A673 (cell line): ENCODE measurements at regions not wholly inside any gene's neighbourhood (a gene's known extent, or its start where the extent isn't known, plus 50 kb on each side); places are given as distances from the start of the nearest gene placed in this dataset.

Experiments used
- EZH2 ChIP-seq: fragments of 200-600 bp; sonication (generic); IDR thresholded peaks from 2 replicates; pipeline ENCODE4 v1.6.1; 2017; ENCODE audit warnings: borderline replicate concordance, low read depth, mild to moderate bottlenecking, mixed read lengths, antibody characterized with exemption, low read length; ENCODE audit not compliant: poor library complexity, severe bottlenecking
- TF ChIP-seq, protein P1 (sequence below): fragments of 300-800, 200-600 bp; sonication (generic); conservative IDR thresholded peaks from 2 replicates; pipeline ENCODE4 v1.5.1; 2017; ENCODE audit warnings: low read depth, mild to moderate bottlenecking, antibody characterized with exemption, low read length, moderate library complexity, mixed read lengths

DNA sequence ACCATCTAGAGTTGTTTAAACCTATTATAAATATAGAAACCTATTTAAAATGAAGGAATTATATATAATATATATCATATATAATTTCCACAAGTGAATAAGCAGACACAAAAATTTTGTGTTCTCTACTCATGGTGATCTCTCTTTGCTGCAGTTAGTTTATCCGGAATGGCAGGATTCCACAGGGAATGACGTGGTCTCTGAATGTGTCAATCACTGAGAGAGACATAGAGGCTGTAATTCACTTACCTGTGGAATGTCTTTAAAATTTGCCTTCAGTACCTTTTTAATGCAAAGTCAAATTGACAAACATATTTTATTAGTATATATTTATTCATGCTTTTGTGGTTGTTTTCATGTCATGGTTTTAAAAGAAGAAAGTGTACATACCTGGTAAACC lies 669.3 kb downstream of the NLGN4X start:
- no peak for TF ChIP-seq EZH2
- TF ChIP-seq, protein P1, sequence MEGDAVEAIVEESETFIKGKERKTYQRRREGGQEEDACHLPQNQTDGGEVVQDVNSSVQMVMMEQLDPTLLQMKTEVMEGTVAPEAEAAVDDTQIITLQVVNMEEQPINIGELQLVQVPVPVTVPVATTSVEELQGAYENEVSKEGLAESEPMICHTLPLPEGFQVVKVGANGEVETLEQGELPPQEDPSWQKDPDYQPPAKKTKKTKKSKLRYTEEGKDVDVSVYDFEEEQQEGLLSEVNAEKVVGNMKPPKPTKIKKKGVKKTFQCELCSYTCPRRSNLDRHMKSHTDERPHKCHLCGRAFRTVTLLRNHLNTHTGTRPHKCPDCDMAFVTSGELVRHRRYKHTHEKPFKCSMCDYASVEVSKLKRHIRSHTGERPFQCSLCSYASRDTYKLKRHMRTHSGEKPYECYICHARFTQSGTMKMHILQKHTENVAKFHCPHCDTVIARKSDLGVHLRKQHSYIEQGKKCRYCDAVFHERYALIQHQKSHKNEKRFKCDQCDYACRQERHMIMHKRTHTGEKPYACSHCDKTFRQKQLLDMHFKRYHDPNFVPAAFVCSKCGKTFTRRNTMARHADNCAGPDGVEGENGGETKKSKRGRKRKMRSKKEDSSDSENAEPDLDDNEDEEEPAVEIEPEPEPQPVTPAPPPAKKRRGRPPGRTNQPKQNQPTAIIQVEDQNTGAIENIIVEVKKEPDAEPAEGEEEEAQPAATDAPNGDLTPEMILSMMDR = no peak
